Stimulated activated CD8-positive, alpha-beta memory T cell treated with anti-CD3 and anti-CD28 coated beads, Interleukin-7, amount 100 ng/mL, for 4 hours (primary cell): ENCODE measurements at regions not wholly inside any gene's neighbourhood (a gene's known extent, or its start where the extent isn't known, plus 50 kb on each side); places are given as distances from the start of the nearest gene placed in this dataset.
A peak's percentile ranks its signal among the peaks of the same experiment; 100 is the strongest.
"Not testable (repeated sequence)": the region's sequence is repeated elsewhere in the genome, so short reads cannot be mapped to it uniquely, and the experiment has no call there.

Experiments used
- DNase-seq, 2 donors: peaks; one replicate each; pipeline ENCODE4 v3.0.0-alpha.2; 2020; ENCODE audit warnings: low read depth in 2 of 2

DNA sequence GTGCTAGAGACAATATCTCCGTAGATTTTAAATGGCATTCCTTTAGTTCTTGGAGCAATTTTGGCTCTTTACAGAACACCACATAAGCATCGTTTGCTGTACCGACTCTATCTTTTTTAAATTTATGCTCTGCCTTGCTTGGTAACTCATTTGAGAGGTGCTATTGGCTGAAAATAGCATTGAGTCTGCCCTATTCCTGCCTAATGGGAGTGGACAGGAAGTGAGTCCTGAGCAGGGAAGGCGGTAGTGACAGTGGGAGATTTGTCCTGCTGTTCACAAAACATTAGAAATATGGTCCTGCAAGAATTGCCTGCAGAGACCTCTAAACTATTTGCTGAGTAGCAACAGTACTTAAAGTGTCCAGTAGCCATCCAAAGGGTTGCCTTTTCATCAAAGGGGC is 115.2 kb upstream of the IFNE start:
- no peak for DNase-seq

DNA sequence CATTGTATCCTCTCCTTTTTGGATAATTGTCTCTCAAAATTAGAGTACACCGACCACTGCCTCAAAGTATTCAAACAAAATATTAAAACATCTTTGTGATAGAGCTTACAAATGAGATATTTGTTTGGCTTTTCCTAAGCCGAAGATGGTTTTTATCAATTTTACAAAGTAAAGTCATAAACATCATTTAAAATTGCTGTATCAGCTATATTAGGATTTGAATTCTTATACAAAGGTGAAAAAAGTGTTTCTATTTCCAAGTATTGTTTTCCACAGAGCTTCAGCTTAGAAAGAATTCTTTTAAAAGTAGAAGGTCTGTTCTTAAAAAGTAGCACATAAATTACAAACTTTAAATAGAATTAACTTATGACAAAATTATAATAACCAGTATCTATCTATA is 116.6 kb upstream of the IFNE start:
- no peak for DNase-seq

DNA sequence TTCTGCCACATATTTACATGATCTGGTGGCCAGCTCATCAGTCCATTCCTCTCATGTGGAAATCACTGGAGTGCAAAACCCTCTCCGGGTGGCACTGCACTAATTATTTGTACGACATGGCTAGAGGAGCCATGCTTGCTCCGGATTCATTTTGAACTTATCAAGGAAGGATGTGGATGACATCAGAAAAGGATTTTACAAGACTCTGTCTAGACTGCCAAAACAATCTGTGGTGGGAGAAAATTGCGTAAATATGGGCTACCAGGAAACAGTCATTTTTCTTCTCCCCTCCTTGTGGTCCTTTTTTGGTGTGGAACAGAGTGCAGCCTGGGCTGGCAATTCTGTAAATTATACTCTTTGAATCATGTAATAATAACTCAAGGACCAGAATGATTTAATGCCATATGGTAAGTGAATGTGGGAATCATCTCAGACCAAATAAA is 123.4 kb upstream of the IFNE start:
- DNase-seq, result no peak

DNA sequence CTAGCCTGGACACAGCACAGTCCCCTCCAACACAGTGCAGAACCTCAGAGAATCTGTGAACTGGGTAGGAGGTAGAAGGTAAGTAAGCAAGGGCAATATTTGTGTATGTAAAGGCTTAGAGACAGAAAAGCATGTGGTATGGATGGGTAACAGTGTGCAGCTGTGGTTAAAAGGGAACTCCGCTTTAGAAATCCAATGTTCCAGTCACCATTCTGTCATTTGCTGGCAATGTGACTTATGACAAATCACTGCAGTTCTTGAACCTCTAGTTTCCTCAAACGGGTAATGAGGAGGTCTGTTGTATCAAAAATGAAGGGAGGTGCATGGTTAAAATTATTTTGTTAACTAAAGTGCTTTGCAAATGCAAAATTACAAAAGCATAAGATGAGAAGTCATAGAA is 125.5 kb upstream of the IFNE start:
- DNase-seq, result no peak

DNA sequence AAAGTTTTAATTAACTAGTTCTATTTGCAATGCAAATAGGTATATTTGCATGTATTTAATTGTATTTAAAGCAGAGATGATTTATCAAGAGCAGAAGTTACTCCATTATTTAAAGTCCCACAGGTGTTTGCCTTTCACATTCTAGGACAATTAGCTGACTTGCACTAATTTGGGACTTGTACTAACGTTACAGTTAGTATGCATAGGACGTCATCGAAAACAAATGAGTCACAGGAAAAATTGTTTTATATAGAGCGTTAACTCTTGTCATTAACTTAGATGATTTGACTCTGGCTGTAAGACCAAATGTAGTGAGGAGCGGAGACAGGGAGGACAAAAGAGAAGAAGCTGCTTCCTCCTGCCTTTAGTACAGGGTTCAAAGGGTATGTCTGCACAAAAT is 126.1 kb upstream of the IFNE start:
- DNase-seq, result no peak

DNA sequence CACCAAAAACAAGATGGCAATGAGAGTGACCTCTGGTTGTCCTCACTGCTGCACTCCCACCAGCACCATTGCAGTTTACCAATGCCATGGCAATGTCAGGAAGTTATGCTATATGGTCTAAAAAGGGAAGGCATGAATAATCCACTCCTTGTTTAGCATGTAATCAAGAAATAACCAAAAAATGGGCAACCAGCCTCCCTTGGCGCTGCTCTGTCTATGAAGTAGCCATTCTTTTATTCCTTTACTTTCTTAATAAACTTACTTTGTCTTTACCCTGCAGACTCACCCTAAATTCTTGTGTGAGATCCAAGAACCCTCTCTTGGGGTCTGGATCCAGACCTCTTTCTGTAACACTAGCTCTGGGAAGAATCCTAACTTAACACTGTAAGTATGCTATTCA is 127.4 kb upstream of the IFNE start:
- no peak for DNase-seq

DNA sequence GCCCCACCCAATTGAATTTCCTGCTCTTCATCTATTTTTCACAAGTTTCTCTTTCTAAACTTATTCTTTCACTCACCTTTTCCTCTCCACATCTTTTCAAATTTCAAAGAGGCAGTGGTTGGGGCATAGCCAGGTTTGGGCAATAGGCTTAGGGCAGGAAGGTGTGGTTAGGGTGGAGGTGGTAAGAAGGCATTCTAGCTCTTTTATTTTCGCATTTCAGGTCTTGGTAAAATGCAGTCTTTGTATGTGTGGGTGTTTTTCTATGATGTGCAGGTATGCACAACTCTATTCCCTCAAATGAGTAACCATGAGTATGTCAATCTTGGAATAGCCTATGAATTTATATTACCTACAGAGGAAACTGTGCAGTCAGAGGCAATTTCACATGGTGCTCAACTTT is 129.8 kb upstream of the IFNE start:
- DNase-seq, result peak; percentile 7 to 27

DNA sequence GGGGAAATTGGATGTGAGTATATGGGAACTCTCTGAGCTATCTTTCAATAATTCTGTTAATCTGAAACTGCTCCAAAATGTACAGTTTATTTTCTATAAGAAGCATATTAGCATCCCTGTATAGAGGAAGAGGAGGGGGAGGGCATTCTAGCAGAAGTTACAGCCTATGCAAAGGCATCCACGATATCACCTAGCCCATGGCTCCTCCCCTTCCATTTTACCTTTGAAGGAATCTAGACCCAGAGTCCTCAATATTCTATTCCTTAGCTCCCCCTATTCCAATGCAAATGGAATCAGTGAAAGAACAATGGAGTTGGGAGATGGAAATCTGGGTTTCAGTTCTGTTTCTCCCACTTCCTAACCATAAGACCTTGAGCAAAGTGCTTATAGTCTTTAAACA is 132.9 kb upstream of the IFNE start:
- no peak for DNase-seq

DNA sequence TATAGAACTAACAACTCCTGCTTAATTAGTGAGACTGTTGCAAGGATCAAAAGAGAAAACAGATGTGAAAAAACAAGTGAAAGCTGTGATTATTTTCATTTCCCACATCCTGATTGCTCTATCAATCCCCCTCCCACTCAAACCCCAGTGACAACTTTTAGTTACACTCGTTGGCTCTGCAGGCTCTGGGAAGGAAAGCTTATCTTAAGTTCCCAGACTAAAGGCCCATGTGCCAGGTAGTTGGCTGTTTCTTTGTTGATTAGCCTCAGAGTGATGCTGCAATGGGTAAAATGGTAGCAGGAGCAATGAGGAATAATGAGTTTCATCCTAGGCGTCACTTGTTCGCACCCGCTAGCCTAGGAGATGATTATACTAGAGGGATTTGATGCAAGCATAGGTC is 133.3 kb upstream of the IFNE start:
- DNase-seq, result no peak

DNA sequence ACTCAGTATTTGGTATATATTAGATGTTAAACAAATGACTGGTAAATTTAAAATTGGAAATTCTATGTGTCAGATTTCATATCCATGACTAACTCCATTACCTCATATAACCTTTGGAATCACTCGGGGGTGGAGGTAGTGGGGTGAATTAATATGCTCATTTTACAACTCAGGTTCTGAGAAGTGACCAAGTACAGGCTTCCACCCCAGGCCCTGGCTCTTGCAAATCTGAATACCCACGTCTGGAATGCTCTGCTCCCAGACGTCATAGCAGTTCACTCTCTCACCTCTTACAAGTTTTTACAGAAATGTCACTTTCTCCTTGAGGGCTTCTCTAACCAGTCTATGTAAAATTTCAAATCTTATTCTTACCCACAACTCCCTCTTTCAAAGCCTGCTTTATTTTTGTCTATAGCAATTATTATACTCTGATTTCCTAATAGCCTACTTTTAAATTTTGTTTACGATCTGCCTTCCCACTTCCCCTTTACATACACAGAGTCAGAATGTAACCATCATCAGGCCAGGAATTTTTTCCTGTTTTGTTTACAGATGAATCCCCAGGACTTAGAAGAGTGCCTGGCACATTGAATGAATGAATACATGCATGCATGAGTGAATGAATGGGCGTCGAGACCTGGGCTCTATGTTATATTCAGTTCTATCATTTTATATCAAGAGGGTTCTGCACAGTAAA is 134.1 kb upstream of the IFNE start:
- DNase-seq, result no peak

DNA sequence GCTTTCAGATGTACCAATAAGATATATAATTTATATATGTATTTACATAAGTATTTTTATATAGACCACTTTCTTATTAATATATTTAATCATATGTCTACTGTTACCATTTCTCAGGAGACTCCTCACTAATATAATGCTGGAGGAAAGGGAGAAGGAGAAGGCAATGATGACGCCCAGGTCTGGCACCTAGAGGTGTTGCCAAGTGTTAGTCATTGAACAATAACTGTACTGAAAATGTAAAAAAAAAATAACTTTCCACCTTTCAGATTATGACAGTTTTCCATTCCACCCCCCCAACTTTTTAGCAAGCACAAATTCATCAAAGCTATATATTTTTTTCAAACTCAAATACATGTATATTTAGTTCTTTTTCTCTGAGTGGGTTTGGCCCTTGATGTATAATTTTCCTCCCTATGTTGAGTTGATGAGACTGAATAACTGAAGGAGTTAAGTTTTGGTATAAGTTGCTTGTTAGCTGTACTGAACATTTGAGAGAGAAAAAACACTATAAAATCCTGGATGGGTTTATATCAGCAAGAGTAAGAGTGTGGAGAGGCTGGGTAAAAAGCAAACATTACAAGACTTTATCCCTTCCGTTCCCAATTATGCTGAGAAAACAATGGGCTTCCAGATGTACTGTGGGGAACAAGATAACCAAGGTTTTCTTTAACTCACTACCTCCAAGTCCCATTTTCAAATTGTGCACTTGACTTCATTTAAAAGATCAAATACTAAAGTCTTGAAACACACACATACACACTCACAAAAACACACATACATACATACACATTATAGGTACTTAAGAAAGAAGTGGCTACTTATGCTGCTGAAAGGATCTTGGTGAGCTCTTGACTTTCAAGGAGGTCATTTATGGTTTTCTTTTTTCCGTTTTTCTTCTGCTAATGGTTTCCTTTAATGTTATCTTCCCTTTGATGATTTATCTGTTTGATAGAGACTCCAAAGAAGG is 142.8 kb upstream of the IFNE start:
- DNase-seq, result no peak

DNA sequence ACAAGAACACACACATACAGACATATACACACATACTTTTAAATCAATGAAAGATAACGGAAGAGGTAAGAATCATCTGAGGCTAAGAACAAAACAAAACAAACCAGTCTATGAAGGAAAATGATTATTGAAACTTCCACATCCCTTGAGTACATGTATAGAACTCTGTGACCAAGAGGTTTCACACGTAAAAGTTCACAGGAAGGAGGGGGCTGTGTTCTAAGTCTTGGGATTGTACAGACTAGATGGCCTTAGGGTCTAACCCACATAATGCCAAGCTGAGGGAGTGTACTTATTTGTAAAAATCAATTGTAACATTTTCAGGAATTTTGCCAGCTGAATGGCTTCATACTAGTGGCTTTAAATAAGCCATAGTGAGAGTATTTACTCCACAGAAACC is 144.4 kb upstream of the IFNE start:
- no peak for DNase-seq

DNA sequence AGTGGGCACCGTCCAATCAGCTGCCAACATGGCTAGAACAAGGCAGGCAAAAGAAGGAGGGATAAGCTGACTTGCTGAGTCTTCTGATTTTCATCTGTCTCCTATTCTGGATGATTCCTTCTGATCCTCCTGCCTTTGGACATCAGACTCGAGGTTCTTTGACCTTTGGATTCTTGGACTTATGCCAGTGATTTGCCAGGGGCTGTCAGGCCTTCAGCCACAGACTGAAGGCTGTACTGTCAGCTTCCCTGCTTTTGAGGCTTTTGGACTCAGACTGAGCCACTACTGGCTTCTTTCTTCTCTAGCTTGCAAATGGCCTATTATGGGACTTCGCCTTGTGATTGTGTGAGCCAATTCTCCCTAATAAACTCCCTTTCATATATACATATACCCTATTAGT is 146.8 kb upstream of the IFNE start:
- not testable (repeated sequence) for DNase-seq

DNA sequence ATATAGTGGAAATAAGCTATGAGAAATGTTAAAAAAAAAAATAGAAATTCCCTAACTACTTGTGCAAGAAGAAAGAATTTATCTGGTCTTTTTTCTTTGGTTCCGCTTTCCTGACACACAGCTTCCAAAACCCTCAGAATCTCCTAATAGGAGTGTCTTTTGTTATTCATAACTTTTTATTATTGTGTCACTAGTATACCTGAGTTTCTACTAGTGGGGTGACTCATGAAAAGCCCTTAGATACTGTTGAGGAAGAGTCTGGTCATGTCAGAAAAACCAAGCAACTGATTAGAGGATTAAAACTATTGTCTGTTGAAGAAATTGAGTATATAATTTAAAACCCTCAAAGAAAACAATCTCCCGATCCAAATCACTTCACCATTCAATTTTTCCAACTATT is 152.8 kb upstream of the IFNE start:
- DNase-seq, result no peak

DNA sequence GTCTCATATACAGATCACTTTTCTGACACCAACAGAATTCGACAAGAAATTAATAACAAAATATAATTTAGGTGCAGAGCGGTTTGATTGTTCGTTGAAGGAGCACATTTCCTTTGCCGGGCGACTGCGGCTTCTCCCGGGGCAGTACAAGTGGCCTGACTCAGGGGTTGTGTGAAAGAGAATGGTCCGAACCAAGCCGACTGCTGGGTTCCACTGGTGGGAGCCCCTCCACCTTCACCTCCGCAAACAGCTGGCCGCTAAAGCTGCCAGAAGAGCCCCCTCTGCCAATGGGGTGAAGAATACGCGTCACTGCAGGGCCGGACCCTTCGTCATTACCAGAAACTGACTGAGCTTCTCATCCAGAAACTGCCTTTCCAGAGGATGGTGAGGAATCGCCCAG is 156.0 kb upstream of the IFNE start:
- no peak for DNase-seq

DNA sequence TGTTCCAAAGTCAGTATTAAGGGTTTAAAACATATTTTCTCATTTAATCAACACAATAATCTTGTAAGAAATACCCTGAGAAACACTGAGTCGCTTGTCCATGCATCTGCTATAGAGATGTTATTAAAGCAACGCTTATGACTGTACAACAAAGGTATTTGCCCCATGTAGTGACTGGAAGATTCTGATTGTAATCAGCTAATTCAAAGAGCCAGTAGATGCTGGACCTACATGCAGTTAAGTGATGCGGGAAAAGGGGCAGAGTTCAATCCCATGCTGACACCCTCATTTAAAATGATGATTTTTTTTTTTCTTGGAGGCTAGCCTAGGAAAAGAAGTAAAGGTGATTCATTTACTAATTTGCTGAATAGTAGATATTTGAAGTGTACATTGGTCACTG is 149.3 kb upstream of the MTAP start:
- no peak for DNase-seq

DNA sequence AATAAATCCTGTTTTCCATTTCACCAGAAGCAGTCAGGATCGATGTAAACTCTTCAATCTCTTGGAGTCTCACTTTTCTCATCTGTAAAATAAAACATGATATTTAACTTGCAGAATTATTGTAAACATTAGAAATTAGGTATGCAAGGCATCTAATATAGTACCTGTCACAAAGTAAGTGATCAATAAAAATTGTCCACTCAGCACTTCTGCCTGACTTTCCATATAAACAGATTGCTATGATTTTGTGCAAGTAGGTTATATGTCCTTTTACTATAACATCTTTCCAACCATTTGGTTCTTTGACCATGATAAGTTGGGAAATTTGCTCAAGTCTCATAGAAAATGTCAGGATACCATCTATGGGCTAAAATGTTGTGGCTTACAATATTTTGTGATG is 148.8 kb upstream of the MTAP start:
- no peak for DNase-seq

DNA sequence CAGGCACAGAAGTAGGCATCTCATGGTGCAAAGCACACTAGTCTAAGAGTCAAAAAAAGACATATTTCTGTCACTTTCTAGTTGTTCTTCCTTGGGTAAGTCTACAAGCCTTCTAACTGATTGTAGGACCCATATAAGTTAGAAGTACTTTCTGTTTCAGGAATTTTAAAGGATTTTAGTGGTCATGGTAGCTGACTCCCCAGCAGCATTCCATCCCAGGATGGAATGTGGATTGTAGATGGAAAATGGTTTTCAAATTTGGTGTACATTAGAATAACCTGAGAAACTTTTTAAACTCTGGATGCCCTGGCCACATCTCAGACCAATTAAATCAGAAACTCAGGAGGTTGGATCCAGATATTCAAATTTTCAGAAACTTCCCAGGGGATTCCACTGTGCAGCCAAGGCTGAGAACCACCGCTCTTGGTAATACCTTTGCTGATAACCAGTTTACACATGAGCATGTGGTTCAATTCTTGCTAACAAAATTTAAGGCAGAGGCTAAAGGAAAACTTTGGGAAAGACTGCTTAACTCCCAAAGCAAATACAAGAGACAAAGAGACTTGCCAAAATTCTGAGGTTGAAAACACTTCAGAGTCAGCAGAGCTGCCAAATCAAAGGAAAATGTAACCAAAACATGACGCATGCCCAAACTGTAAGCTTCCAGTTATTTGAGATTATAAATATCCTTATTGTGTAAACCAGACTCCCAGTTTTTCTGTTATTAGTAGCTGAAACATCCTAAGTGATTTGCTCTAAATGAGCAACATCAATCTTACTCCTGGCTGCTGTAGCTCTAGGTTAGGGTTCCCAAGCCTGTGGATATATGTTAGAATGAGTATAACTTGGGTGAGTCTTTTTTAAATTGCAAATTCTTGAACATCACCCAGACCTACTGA is 145.4 kb upstream of the MTAP start:
- no peak for DNase-seq

DNA sequence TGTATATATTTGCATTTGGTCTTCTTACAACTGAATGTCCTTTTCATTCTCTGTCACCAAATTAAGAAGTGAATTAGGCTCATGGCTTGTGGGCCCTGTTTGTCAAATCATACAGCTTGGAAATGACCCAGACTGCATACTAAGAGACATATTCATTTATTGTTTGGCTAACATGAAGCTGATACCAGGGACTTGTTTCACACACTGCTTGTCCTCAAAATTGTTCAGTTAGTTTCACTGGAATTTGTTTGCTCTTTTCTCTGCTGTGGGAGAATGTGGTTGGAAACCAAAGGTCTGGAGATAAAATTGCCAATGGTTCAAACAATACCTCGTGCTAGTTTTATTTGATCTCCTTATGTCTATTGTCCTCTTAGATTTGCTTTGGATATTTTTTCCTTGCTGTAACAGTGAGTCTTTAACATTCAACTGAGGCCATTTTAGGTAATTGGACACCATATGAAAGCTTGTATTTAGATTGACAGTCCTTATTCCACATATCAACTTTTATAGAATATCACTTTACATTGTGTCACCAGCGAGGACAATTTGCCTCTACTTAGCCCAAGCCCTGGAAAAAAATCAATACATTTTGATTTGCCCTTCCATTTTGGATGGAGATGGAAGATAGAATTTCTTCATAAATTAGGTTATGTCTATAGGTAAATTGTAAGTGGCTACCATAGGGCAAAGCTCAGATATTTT is 144.3 kb upstream of the MTAP start:
- DNase-seq, result no peak

DNA sequence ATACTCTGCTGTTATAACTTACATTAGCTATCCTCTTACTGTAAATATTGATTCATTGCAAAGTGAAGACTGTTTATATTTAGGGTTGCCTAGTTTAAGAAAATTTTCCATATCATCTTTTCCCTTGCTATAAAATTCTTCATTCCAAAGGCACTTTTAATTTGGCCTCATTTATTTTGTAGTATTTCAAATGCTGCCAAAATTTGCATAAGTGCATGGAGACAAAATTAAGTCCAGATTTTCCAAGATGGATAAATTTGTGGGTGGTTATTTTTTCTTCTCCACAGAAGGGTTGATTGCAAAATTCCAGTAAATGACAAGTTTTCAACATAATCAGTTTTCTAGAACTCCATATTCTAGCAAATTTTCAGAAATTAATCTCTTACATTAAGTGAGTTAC is 141.5 kb upstream of the MTAP start:
- no peak for DNase-seq

DNA sequence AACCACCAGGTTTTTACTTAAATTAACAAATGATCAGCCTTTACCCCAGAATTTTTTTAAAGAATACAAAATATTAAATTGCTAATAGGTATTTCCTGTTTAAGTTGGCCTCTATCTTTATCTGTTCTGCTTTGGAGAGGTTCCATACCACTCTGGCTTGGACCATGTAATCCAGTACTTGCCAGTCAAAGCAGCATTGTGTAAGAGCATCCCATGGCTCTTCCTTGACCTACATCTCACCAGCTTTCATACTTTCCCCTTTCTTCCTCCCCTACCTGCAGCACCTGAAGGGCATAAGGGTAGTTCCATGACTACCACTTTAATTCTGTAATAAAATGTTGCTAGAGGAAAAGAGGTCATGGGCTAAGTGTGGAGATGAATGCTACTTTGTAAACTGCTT is 140.8 kb upstream of the MTAP start:
- DNase-seq, result no peak

DNA sequence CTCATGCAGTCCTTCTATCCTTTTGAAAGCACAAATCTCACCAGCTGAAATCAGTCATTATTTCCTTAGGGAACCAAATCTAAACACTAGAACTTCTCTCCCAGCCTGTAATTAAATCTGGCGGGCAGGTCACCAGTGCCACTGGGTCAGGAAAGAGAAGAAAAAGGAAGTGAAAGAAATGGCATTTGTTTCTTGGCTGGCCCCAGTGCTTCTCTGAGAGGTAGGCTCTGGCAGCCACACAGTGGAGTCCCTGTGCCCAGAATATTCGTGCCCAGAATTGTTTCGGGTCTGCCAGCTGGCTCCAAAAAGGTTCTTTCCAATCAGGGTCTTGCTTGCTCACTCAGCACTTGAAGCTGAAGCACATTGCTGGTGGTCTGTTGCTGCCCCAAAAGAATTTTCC is 133.9 kb upstream of the MTAP start:
- DNase-seq, result no peak
